ENCODE measurements at regions not wholly inside any gene's neighbourhood (a gene's known extent, or its start where the extent isn't known, plus 50 kb on each side); places are given as distances from the start of the nearest gene placed in this dataset.

DNA sequence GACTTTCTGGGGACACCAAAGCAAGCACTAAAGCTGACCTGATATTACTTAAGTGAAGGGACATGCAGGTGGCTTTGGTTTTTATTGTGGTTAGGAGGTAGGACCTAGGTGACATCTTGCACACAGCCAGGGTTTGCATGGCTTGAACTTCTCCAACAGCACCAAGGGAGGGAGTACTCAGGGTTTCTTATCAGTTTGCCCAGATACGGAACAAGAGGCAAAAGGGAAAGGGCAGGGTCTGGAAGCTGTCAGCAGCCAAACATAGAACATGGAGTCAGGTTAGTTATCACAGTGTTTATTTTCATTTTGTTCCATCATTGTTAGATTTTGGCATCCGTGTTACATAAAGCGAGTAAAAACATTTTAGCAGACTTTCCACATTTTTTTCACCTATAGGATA, 186.3 kb upstream of the CLEC14A start:
- no peak for TF ChIP-seq POLR2A (IDR thresholded peaks at IDR 0.05)
- TF ChIP-seq, protein P1, sequence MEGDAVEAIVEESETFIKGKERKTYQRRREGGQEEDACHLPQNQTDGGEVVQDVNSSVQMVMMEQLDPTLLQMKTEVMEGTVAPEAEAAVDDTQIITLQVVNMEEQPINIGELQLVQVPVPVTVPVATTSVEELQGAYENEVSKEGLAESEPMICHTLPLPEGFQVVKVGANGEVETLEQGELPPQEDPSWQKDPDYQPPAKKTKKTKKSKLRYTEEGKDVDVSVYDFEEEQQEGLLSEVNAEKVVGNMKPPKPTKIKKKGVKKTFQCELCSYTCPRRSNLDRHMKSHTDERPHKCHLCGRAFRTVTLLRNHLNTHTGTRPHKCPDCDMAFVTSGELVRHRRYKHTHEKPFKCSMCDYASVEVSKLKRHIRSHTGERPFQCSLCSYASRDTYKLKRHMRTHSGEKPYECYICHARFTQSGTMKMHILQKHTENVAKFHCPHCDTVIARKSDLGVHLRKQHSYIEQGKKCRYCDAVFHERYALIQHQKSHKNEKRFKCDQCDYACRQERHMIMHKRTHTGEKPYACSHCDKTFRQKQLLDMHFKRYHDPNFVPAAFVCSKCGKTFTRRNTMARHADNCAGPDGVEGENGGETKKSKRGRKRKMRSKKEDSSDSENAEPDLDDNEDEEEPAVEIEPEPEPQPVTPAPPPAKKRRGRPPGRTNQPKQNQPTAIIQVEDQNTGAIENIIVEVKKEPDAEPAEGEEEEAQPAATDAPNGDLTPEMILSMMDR (IDR thresholded peaks at IDR 0.05) = no peak
